Hepatocyte (in vitro differentiated cells): ENCODE measurements at regions not wholly inside any gene's neighbourhood (a gene's known extent, or its start where the extent isn't known, plus 50 kb on each side); places are given as distances from the start of the nearest gene placed in this dataset.

ENCODE experiments used
- CTCF ChIP-seq: fragments of 200-600 bp; sonication (generic); IDR thresholded peaks from 2 replicates; pipeline ENCODE4 v1.5.1; 2016; ENCODE audit warnings: antibody characterized with exemption, mild to moderate bottlenecking; ENCODE audit not compliant: poor library complexity
- EZH2 ChIP-seq: fragments of 200-600 bp; sonication (generic); IDR thresholded peaks from 2 replicates; pipeline ENCODE4 v1.6.1; 2016; ENCODE audit warnings: antibody characterized with exemption, mild to moderate bottlenecking, borderline replicate concordance
- EZH2phosphoT487 ChIP-seq: fragments of 200-600 bp; sonication (generic); IDR thresholded peaks from one replicate; pipeline ENCODE4 v1.6.1; 2018; ENCODE audit warnings: antibody characterized with exemption, mild to moderate bottlenecking, low read depth, moderate library complexity; ENCODE audit not compliant: unreplicated experiment, severe bottlenecking

- TF ChIP-seq CTCF (no peak), EZH2 (no peak), EZH2phosphoT487 (no peak)
These were observed 230.5 kb upstream of the KHDRBS2 start for GRCh38 chr6:62516291-62517141.
